Suprapubic skin (tissue), 4 donors: ENCODE measurements at regions not wholly inside any gene's neighbourhood (a gene's known extent, or its start where the extent isn't known, plus 50 kb on each side); places are given as distances from the start of the nearest gene placed in this dataset.

Experiments
- POLR2A ChIP-seq, 2 donors: fragments of 450-650 bp; IDR thresholded peaks; one replicate each; pipeline ENCODE4 v1.6.1; 2017; ENCODE audit warnings: antibody characterized with exemption in 2 of 2, mild to moderate bottlenecking in 2 of 2, moderate library complexity in 2 of 2
- POLR2AphosphoS5 ChIP-seq, 3 donors: sonication (generic); formaldehyde crosslinking; IDR thresholded peaks; one replicate each; pipeline ENCODE4 v1.6.1; 2017; ENCODE audit warnings: antibody characterized with exemption in 3 of 3
- TF ChIP-seq, protein P1 (sequence below), 2 donors: fragments of 200-600 bp in 1 of 2; fragments of 450-650 bp in 1 of 2; sonication (generic) in 1 of 2; IDR thresholded peaks; one replicate each; pipeline ENCODE4 v1.5.1; 2016 to 2019; ENCODE audit warnings: antibody characterized with exemption in 2 of 2, mild to moderate bottlenecking in 1 of 2, moderate library complexity in 1 of 2

GRCh38 chr6:151709329-151709728 is 98.2 kb upstream of the ESR1 start:
- TF ChIP-seq POLR2A (IDR thresholded peaks at IDR 0.05): no peak
- no peak for TF ChIP-seq POLR2AphosphoS5 (IDR thresholded peaks at IDR 0.05)
- TF ChIP-seq, protein P1, sequence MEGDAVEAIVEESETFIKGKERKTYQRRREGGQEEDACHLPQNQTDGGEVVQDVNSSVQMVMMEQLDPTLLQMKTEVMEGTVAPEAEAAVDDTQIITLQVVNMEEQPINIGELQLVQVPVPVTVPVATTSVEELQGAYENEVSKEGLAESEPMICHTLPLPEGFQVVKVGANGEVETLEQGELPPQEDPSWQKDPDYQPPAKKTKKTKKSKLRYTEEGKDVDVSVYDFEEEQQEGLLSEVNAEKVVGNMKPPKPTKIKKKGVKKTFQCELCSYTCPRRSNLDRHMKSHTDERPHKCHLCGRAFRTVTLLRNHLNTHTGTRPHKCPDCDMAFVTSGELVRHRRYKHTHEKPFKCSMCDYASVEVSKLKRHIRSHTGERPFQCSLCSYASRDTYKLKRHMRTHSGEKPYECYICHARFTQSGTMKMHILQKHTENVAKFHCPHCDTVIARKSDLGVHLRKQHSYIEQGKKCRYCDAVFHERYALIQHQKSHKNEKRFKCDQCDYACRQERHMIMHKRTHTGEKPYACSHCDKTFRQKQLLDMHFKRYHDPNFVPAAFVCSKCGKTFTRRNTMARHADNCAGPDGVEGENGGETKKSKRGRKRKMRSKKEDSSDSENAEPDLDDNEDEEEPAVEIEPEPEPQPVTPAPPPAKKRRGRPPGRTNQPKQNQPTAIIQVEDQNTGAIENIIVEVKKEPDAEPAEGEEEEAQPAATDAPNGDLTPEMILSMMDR (IDR thresholded peaks at IDR 0.05): no peak
